Lung (tissue), 11 donors: ENCODE measurements at regions not wholly inside any gene's neighbourhood (a gene's known extent, or its start where the extent isn't known, plus 50 kb on each side); places are given as distances from the start of the nearest gene placed in this dataset.

Source experiments
- ATAC-seq: fragments of 200-7000 bp; cut with Tn5 transposase; one replicate; pipeline ENCODE4 v1.9.1; 2020; ENCODE audit warnings: moderate number of reproducible peaks; ENCODE audit not compliant: insufficient read depth, low FRiP score
- DNase-seq, 3 donors: peaks; one replicate each; pipeline ENCODE4 v3.0.0-alpha.2; 2013 to 2017
- H3K27ac ChIP-seq, 2 donors: one replicate each; pipeline ENCODE4 v1.5.1; 2013; ENCODE audit warnings: mild to moderate bottlenecking in 2 of 2, moderate library complexity in 2 of 2, control low read depth in 1 of 2, inconsistent platforms in 1 of 2, low read depth in 1 of 2, low read length in 1 of 2
- H3K27me3 ChIP-seq, 3 donors: one replicate each; pipeline ENCODE4 v1.5.1; 2013; ENCODE audit warnings: low read length in 2 of 3; ENCODE audit not compliant: control insufficient read depth in 3 of 3, insufficient read depth in 3 of 3
- H3K36me3 ChIP-seq, 4 donors: one replicate each; pipeline ENCODE4 v1.5.1; 2013; ENCODE audit warnings: low read length in 4 of 4, mild to moderate bottlenecking in 1 of 4, moderate library complexity in 1 of 4; ENCODE audit not compliant: control insufficient read depth in 4 of 4, insufficient read depth in 4 of 4
- H3K4me1 ChIP-seq, 5 donors: one replicate each; pipeline ENCODE4 v1.5.1; 2013; ENCODE audit warnings: low read length in 5 of 5, mild to moderate bottlenecking in 2 of 5, moderate library complexity in 1 of 5; ENCODE audit not compliant: control insufficient read depth in 5 of 5, insufficient read depth in 5 of 5
- H3K4me3 ChIP-seq: one replicate; pipeline ENCODE4 v1.5.1; 2013; ENCODE audit warnings: mild to moderate bottlenecking, control low read depth, moderate library complexity
- H3K9ac ChIP-seq, 2 donors: one replicate each; pipeline ENCODE4 v1.5.1; 2013; ENCODE audit warnings: low read length in 2 of 2, control low read depth in 1 of 2; ENCODE audit not compliant: insufficient read depth in 1 of 2
- H3K9me3 ChIP-seq, 4 donors: one replicate each; pipeline ENCODE4 v1.5.1; 2013; ENCODE audit warnings: low read length in 3 of 4, mild to moderate bottlenecking in 1 of 4, moderate library complexity in 1 of 4; ENCODE audit not compliant: control insufficient read depth in 4 of 4, insufficient read depth in 3 of 4
- WGBS, 2 donors: extraction: QIAGEN DNeasy Blood & Tissue Kit; methylation state at CpG; one replicate each; pipeline ENCODE4 v1.1.7; 2013; 5-methylcytosine and 5-hydroxymethylcytosine counted together
- TF ChIP-seq, protein P1 (sequence below): IDR thresholded peaks from 2 replicates; pipeline ENCODE4 v1.5.1; 2012; ENCODE audit warnings: mild to moderate bottlenecking; ENCODE audit errors: control extremely low read depth, extremely low read depth
- donor health status: control.
- donor health status: control.
- donor health status: Bipolar disorder and iron deficiency.
- donor health status: healthy.
- donor health status: DM: yes; HTN: yes; CAD: no.

- Histone ChIP-seq H3K27me3 (no peaks in the 10 kb centered on the region), H3K4me1 (peaks cover 4 to 30% (median 7%) of the 10 kb centered on the region in 5 donors), H3K4me3 (no peak overlapping the region), H3K36me3 (no peaks in the 10 kb centered on the region), H3K27ac (peak overlapping the region; percentile 2 to 76), H3K9ac (no peak overlapping the region), H3K9me3 (no peaks in the 10 kb centered on the region)
- ATAC-seq (peak; percentile 38), DNase-seq (peak; percentile 87 to 99 (median 98))
- 79 to 95% methylated on average over 3 of the region's 3 CpGs for WGBS, 2 donors
- TF ChIP-seq, protein P1, sequence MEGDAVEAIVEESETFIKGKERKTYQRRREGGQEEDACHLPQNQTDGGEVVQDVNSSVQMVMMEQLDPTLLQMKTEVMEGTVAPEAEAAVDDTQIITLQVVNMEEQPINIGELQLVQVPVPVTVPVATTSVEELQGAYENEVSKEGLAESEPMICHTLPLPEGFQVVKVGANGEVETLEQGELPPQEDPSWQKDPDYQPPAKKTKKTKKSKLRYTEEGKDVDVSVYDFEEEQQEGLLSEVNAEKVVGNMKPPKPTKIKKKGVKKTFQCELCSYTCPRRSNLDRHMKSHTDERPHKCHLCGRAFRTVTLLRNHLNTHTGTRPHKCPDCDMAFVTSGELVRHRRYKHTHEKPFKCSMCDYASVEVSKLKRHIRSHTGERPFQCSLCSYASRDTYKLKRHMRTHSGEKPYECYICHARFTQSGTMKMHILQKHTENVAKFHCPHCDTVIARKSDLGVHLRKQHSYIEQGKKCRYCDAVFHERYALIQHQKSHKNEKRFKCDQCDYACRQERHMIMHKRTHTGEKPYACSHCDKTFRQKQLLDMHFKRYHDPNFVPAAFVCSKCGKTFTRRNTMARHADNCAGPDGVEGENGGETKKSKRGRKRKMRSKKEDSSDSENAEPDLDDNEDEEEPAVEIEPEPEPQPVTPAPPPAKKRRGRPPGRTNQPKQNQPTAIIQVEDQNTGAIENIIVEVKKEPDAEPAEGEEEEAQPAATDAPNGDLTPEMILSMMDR: no peak
Observed at GRCh38 chr18:22503803-22504202, 86.1 kb upstream of the CTAGE1 start.

- WGBS, 2 donors: 81 to 90% methylated on average over 2 of the region's 2 CpGs
- TF ChIP-seq, protein P1: no peak
- peaks cover 4 to 30% (median 7%) of the 10 kb centered on the region in 5 donors for H3K4me1 ChIP-seq
- no peak overlapping the region for H3K4me3 ChIP-seq
- peak overlapping the region; percentile 2 to 76 for H3K27ac ChIP-seq
- peak in 1 of 3 donors; percentile 60 for DNase-seq
- H3K9ac ChIP-seq: no peak overlapping the region
- no peak for ATAC-seq
- H3K9me3 ChIP-seq: no peaks in the 10 kb centered on the region
- H3K27me3 ChIP-seq: no peaks in the 10 kb centered on the region
- H3K36me3 ChIP-seq: no peaks in the 10 kb centered on the region
Observed at GRCh38 chr18:22504251-22505030, 86.7 kb upstream of the CTAGE1 start.

DNA sequence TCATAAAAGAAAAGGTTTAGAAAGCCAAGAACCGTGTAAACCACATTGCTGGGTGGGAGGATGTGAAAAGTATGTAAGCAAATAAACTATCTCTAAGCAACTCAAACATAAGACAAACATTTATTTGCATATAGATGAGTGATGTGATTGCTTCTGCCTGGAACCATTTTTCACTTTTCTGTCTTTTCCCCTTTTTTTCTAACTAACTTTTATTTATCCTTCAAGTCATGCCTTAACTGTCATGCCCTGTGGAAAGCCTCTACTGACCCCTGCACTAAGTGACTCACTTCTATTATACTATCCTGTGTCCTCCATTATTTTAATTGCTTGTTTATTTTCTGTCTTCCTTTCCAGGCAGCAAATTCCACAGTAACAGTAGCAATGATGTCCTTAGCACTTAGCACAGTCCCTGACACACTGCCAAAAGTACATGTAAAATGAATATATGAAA lies 87.5 kb upstream of the CTAGE1 start:
- ATAC-seq (no peak), DNase-seq (peak in 2 of 3 donors; percentile 73 to 79)
- WGBS, 2 donors: 36 to 56% methylated on average over 1 of the region's 1 CpG
- Histone ChIP-seq H3K4me3 (no peak overlapping the region), H3K27me3 (no peaks in the 10 kb centered on the region), H3K9me3 (no peaks in the 10 kb centered on the region), H3K36me3 (no peaks in the 10 kb centered on the region), H3K4me1 (peaks cover 4 to 30% (median 7%) of the 10 kb centered on the region in 5 donors), H3K9ac (no peak overlapping the region), H3K27ac (no peak overlapping the region)
- TF ChIP-seq, protein P1: no peak
